ENCODE measurements at regions not wholly inside any gene's neighbourhood (a gene's known extent, or its start where the extent isn't known, plus 50 kb on each side); places are given as distances from the start of the nearest gene placed in this dataset.

GRCh38 chr6:6781172-6781872 lies 192.8 kb downstream of the LY86 start:
- H3K4me3 Mint-ChIP-seq: no peak overlapping the region
- no peaks in the 10 kb centered on the region for H3K9me3 Mint-ChIP-seq
- DNase-seq (ENCODE audit: low spot score in 2 of 2): no peak
- no peak for ATAC-seq
- no peaks in the 10 kb centered on the region for H3K4me1 Mint-ChIP-seq
- H3K36me3 Mint-ChIP-seq: no peaks in the 10 kb centered on the region
- no peak overlapping the region for H3K27ac Mint-ChIP-seq

- Mint-ChIP-seq H3K36me3 (no peaks in the 10 kb centered on the region), H3K4me3 (no peak overlapping the region), H3K9me3 (no peaks in the 10 kb centered on the region), H3K27ac (no peak overlapping the region), H3K4me1 (no peaks in the 10 kb centered on the region)
- ATAC-seq: no peak
- no peak for DNase-seq (ENCODE audit: low spot score in 2 of 2)
Measured at GRCh38 chr6:6781873-6782227, 193.3 kb downstream of the LY86 start.

GRCh38 chr6:6783721-6784120 lies 195.2 kb downstream of the LY86 start:
- Mint-ChIP-seq H3K36me3 (no peaks in the 10 kb centered on the region), H3K4me1 (no peaks in the 10 kb centered on the region), H3K9me3 (no peaks in the 10 kb centered on the region), H3K4me3 (no peak overlapping the region), H3K27ac (no peak overlapping the region)
- ATAC-seq (no peak), DNase-seq (ENCODE audit: low spot score in 2 of 2) (no peak)

GRCh38 chr6:6784514-6785162 lies 196.1 kb downstream of the LY86 start:
- ATAC-seq (no peak), DNase-seq (ENCODE audit: low spot score in 2 of 2) (no peak)
- no peak overlapping the region for H3K27ac Mint-ChIP-seq
- H3K4me1 Mint-ChIP-seq: no peaks in the 10 kb centered on the region
- no peaks in the 10 kb centered on the region for H3K36me3 Mint-ChIP-seq
- H3K9me3 Mint-ChIP-seq: no peaks in the 10 kb centered on the region
- H3K4me3 Mint-ChIP-seq: no peak overlapping the region

GRCh38 chr6:6785163-6785521 lies 196.6 kb downstream of the LY86 start:
- DNase-seq (ENCODE audit: low spot score in 2 of 2) (no peak), ATAC-seq (no peak)
- Mint-ChIP-seq H3K36me3 (no peaks in the 10 kb centered on the region), H3K4me3 (no peak overlapping the region), H3K4me1 (no peaks in the 10 kb centered on the region), H3K27ac (no peak overlapping the region), H3K9me3 (no peaks in the 10 kb centered on the region)

GRCh38 chr6:6788394-6789032 lies 200.0 kb downstream of the LY86 start:
- H3K9me3 Mint-ChIP-seq: no peaks in the 10 kb centered on the region
- H3K4me1 Mint-ChIP-seq: peaks cover 9% of the 10 kb centered on the region
- peak; percentile 62 for ATAC-seq

GRCh38 chr6:6790393-6790792 lies 201.9 kb downstream of the LY86 start:
- Mint-ChIP-seq H3K4me3 (no peak overlapping the region), H3K36me3 (no peaks in the 10 kb centered on the region), H3K4me1 (peaks cover 15% of the 10 kb centered on the region), H3K9me3 (no peaks in the 10 kb centered on the region), H3K27ac (no peak overlapping the region)
- ATAC-seq (no peak), DNase-seq (ENCODE audit: low spot score in 2 of 2) (no peak)

More at GRCh38 chr6:6788394-6789032, 200.0 kb downstream of the LY86 start:
- DNase-seq (ENCODE audit: low spot score in 2 of 2): no peak
- Mint-ChIP-seq H3K4me3 (no peak overlapping the region), H3K27ac (no peak overlapping the region), H3K36me3 (no peaks in the 10 kb centered on the region)

- no peaks in the 10 kb centered on the region for H3K36me3 Mint-ChIP-seq
- DNase-seq (ENCODE audit: low spot score in 2 of 2) (no peak), ATAC-seq (peak; percentile 59)
- H3K9me3 Mint-ChIP-seq: no peaks in the 10 kb centered on the region
- H3K4me3 Mint-ChIP-seq: no peak overlapping the region
- no peak overlapping the region for H3K27ac Mint-ChIP-seq
- H3K4me1 Mint-ChIP-seq: peaks cover 15% of the 10 kb centered on the region
Measured at GRCh38 chr6:6790891-6791290, 202.4 kb downstream of the LY86 start.

- ATAC-seq: peak; percentile 49
- peak overlapping the region; percentile 5 for H3K27ac Mint-ChIP-seq
Measured at GRCh38 chr6:6793388-6794250, 205.1 kb downstream of the LY86 start.

GRCh38 chr6:6795393-6795792 lies 206.9 kb downstream of the LY86 start:
- ATAC-seq (no peak), DNase-seq (ENCODE audit: low spot score in 2 of 2) (no peak)
- Mint-ChIP-seq H3K9me3 (no peaks in the 10 kb centered on the region), H3K4me3 (no peak overlapping the region), H3K4me1 (peaks cover 45% of the 10 kb centered on the region), H3K36me3 (no peaks in the 10 kb centered on the region), H3K27ac (no peak overlapping the region)

More at GRCh38 chr6:6793388-6794250, 205.1 kb downstream of the LY86 start:
- H3K36me3 Mint-ChIP-seq: no peaks in the 10 kb centered on the region
- H3K9me3 Mint-ChIP-seq: no peaks in the 10 kb centered on the region
- peak overlapping the region; percentile 26 for H3K4me3 Mint-ChIP-seq
- H3K4me1 Mint-ChIP-seq: peaks cover 29% of the 10 kb centered on the region
- DNase-seq (ENCODE audit: low spot score in 2 of 2): no peak

GRCh38 chr6:6796818-6797217 lies 208.3 kb downstream of the LY86 start:
- Mint-ChIP-seq H3K9me3 (no peaks in the 10 kb centered on the region), H3K36me3 (no peaks in the 10 kb centered on the region), H3K27ac (no peak overlapping the region), H3K4me1 (peaks cover 48% of the 10 kb centered on the region), H3K4me3 (no peak overlapping the region)
- DNase-seq (ENCODE audit: low spot score in 2 of 2) (no peak), ATAC-seq (no peak)

GRCh38 chr6:6798448-6798860 lies 209.9 kb downstream of the LY86 start:
- DNase-seq (ENCODE audit: low spot score in 2 of 2): peak in 1 of 2 donors; percentile 70
- H3K9me3 Mint-ChIP-seq: no peaks in the 10 kb centered on the region
- H3K27ac Mint-ChIP-seq: peak overlapping the region; percentile 68
- ATAC-seq: peak; percentile 84
- H3K4me1 Mint-ChIP-seq: peaks cover 41% of the 10 kb centered on the region
- H3K4me3 Mint-ChIP-seq: peak overlapping the region; percentile 1
- no peaks in the 10 kb centered on the region for H3K36me3 Mint-ChIP-seq

GRCh38 chr6:6801005-6801335 lies 212.4 kb downstream of the LY86 start:
- Mint-ChIP-seq H3K4me3 (no peak overlapping the region), H3K4me1 (peaks cover 47% of the 10 kb centered on the region), H3K9me3 (no peaks in the 10 kb centered on the region), H3K36me3 (no peaks in the 10 kb centered on the region), H3K27ac (no peak overlapping the region)
- ATAC-seq (no peak), DNase-seq (ENCODE audit: low spot score in 2 of 2) (no peak)

GRCh38 chr6:6801635-6802218 lies 213.2 kb downstream of the LY86 start:
- Mint-ChIP-seq H3K9me3 (no peaks in the 10 kb centered on the region), H3K36me3 (no peaks in the 10 kb centered on the region), H3K4me1 (peaks cover 47% of the 10 kb centered on the region), H3K27ac (no peak overlapping the region), H3K4me3 (no peak overlapping the region)
- DNase-seq (ENCODE audit: low spot score in 2 of 2) (no peak), ATAC-seq (no peak)

All from stimulated activated effector memory CD8-positive, alpha-beta T cell treated with anti-CD3 and anti-CD28 coated beads, Interleukin-12 subunit alpha, Interleukin-12 subunit beta, amount 100 ng/mL, for 72 hours (primary cell).